ENCODE measurements at regions not wholly inside any gene's neighbourhood (a gene's known extent, or its start where the extent isn't known, plus 50 kb on each side); places are given as distances from the start of the nearest gene placed in this dataset.

- DNase-seq (ENCODE audit: low spot score) (no peak), ATAC-seq (ENCODE audit: low read depth) (no peak)
- Histone ChIP-seq H3K4me1 (ENCODE audit: insufficient read depth, poor library complexity, severe bottlenecking) (no peaks in the 10 kb centered on the region), H3K27me3 (ENCODE audit: insufficient read depth, poor library complexity, severe bottlenecking) (no peaks in the 10 kb centered on the region), H3K4me3 (ENCODE audit: severe bottlenecking) (no peak overlapping the region), H3K27ac (ENCODE audit: poor library complexity, severe bottlenecking) (no peak overlapping the region), H3K9me3 (ENCODE audit: severe bottlenecking) (no peaks in the 10 kb centered on the region), H3K36me3 (ENCODE audit: low read depth) (no peaks in the 10 kb centered on the region)
- peak; percentile 27 for TF ChIP-seq CTCF (IDR thresholded peaks at IDR 0.05; ENCODE audit: poor library complexity, severe bottlenecking)
Observed at GRCh38 chr7:46685051-46685450, 764.0 kb upstream of the IGFBP3 start.

GRCh38 chr7:46682836-46683624, 762.0 kb upstream of the IGFBP3 start:
- Histone ChIP-seq H3K27me3 (ENCODE audit: insufficient read depth, poor library complexity, severe bottlenecking) (no peaks in the 10 kb centered on the region), H3K27ac (ENCODE audit: poor library complexity, severe bottlenecking) (no peak overlapping the region)
- no peak for ATAC-seq (ENCODE audit: low read depth)

GRCh38 chr7:46681865-46682503, 760.9 kb upstream of the IGFBP3 start:
- Histone ChIP-seq H3K27ac (ENCODE audit: poor library complexity, severe bottlenecking) (no peak overlapping the region), H3K9me3 (ENCODE audit: severe bottlenecking) (no peaks in the 10 kb centered on the region), H3K4me3 (ENCODE audit: severe bottlenecking) (no peak overlapping the region), H3K27me3 (ENCODE audit: insufficient read depth, poor library complexity, severe bottlenecking) (no peaks in the 10 kb centered on the region), H3K4me1 (ENCODE audit: insufficient read depth, poor library complexity, severe bottlenecking) (no peaks in the 10 kb centered on the region), H3K36me3 (ENCODE audit: low read depth) (no peaks in the 10 kb centered on the region)
- TF ChIP-seq CTCF (IDR thresholded peaks at IDR 0.05; ENCODE audit: poor library complexity, severe bottlenecking): no peak
- DNase-seq (ENCODE audit: low spot score): no peak
- no peak for ATAC-seq (ENCODE audit: low read depth)

More at GRCh38 chr7:46682836-46683624, 762.0 kb upstream of the IGFBP3 start:
- Histone ChIP-seq H3K4me3 (ENCODE audit: severe bottlenecking) (no peak overlapping the region), H3K9me3 (ENCODE audit: severe bottlenecking) (no peaks in the 10 kb centered on the region), H3K4me1 (ENCODE audit: insufficient read depth, poor library complexity, severe bottlenecking) (no peaks in the 10 kb centered on the region), H3K36me3 (ENCODE audit: low read depth) (no peaks in the 10 kb centered on the region)
- TF ChIP-seq CTCF (IDR thresholded peaks at IDR 0.05; ENCODE audit: poor library complexity, severe bottlenecking): no peak
- DNase-seq (ENCODE audit: low spot score): no peak

- Histone ChIP-seq H3K27me3 (ENCODE audit: insufficient read depth, poor library complexity, severe bottlenecking) (no peaks in the 10 kb centered on the region), H3K4me3 (ENCODE audit: severe bottlenecking) (no peak overlapping the region), H3K9me3 (ENCODE audit: severe bottlenecking) (no peaks in the 10 kb centered on the region), H3K27ac (ENCODE audit: poor library complexity, severe bottlenecking) (no peak overlapping the region), H3K36me3 (ENCODE audit: low read depth) (no peaks in the 10 kb centered on the region), H3K4me1 (ENCODE audit: insufficient read depth, poor library complexity, severe bottlenecking) (no peaks in the 10 kb centered on the region)
- TF ChIP-seq CTCF (IDR thresholded peaks at IDR 0.05; ENCODE audit: poor library complexity, severe bottlenecking): no peak
- DNase-seq (ENCODE audit: low spot score) (no peak), ATAC-seq (ENCODE audit: low read depth) (no peak)
Observed at GRCh38 chr7:46680147-46680546, 759.1 kb upstream of the IGFBP3 start.

- H3K36me3 ChIP-seq (ENCODE audit: low read depth): no peaks in the 10 kb centered on the region
- H3K27me3 ChIP-seq (ENCODE audit: insufficient read depth, poor library complexity, severe bottlenecking): no peaks in the 10 kb centered on the region
- no peaks in the 10 kb centered on the region for H3K9me3 ChIP-seq (ENCODE audit: severe bottlenecking)
- no peak overlapping the region for H3K4me3 ChIP-seq (ENCODE audit: severe bottlenecking)
- H3K27ac ChIP-seq (ENCODE audit: poor library complexity, severe bottlenecking): no peak overlapping the region
- TF ChIP-seq CTCF (IDR thresholded peaks at IDR 0.05; ENCODE audit: poor library complexity, severe bottlenecking): no peak
- no peaks in the 10 kb centered on the region for H3K4me1 ChIP-seq (ENCODE audit: insufficient read depth, poor library complexity, severe bottlenecking)
- DNase-seq (ENCODE audit: low spot score) (no peak), ATAC-seq (ENCODE audit: low read depth) (no peak)
Observed at GRCh38 chr7:46679671-46680070, 758.6 kb upstream of the IGFBP3 start.
